Activated CD4-positive, alpha-beta memory T cell treated with anti-CD3 and anti-CD28 coated beads for 36 hours (primary cell): ENCODE measurements at regions not wholly inside any gene's neighbourhood (a gene's known extent, or its start where the extent isn't known, plus 50 kb on each side); places are given as distances from the start of the nearest gene placed in this dataset.
"Not testable (repeated sequence)": the region's sequence is repeated elsewhere in the genome, so short reads cannot be mapped to it uniquely, and the experiment has no call there.

Experiments used
- CTCF ChIA-PET: fragments of 350-600 bp; sonication (Branson Sonifier 250); formaldehyde crosslinking; loops from one replicate; lab custom pipeline; 2021; ENCODE audit warnings: antibody characterized with exemption, inconsistent platforms; lab: Charles Lee
- POLR2A ChIA-PET: fragments of 350-600 bp; sonication (Branson Sonifier 250); formaldehyde crosslinking; loops from one replicate; lab custom pipeline; 2021; ENCODE audit warnings: antibody characterized with exemption; lab: Charles Lee
- DNase-seq: peaks from one replicate; pipeline ENCODE4 v3.0.0-alpha.2; 2020
- H3K27ac Mint-ChIP-seq: one replicate; pipeline ENCODE4 v1.8.0; 2021; ENCODE audit warnings: mixed read lengths
- H3K27me3 Mint-ChIP-seq: one replicate; pipeline ENCODE4 v1.8.0; 2021; ENCODE audit warnings: mixed read lengths
- H3K36me3 Mint-ChIP-seq: one replicate; pipeline ENCODE4 v1.8.0; 2021; ENCODE audit warnings: mixed read lengths
- H3K4me1 Mint-ChIP-seq: one replicate; pipeline ENCODE4 v1.8.0; 2021; ENCODE audit warnings: low read depth, mixed read lengths
- H3K4me3 Mint-ChIP-seq: one replicate; pipeline ENCODE4 v1.8.0; 2021; ENCODE audit warnings: mild to moderate bottlenecking, mixed read lengths
- H3K9me3 Mint-ChIP-seq: one replicate; pipeline ENCODE4 v1.8.0; 2021; ENCODE audit warnings: mixed read lengths
- intact Hi-C: fragments of 100-400 bp; cut with micrococcal nuclease; formaldehyde crosslinking; loops from one replicate; pipeline ENCODE4 v1.15.1; 2023

DNA sequence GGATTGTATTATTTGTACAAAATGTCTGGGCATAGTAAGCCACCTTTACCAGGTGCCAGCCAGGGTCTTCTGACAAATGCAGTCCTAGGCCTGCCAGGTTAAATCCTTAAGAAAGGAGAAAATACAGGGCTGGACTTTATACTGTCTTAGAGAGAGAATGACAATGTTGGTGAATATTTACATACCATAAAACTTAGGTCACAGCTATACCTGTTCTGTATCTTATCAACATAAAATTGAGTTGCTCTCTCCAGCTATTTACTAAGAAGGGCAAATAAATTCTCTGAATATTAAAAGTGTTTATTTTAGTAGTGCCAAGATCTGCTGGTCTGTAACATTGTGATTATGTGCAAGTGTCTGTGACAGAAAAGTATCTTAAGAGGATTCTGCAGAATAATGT lies 971.1 kb downstream of the AACS start:
- DNase-seq, result no peak
- Mint-ChIP-seq H3K27me3 (no peaks in the 10 kb centered on the region), H3K4me1 (no peaks in the 10 kb centered on the region), H3K4me3 (no peak overlapping the region), H3K27ac (no peak overlapping the region), H3K9me3 (no peaks in the 10 kb centered on the region), H3K36me3 (no peaks in the 10 kb centered on the region)
- CTCF ChIA-PET, result no interaction called here
- POLR2A ChIA-PET, result no interaction called here
- intact Hi-C loops, result no loop called here

DNA sequence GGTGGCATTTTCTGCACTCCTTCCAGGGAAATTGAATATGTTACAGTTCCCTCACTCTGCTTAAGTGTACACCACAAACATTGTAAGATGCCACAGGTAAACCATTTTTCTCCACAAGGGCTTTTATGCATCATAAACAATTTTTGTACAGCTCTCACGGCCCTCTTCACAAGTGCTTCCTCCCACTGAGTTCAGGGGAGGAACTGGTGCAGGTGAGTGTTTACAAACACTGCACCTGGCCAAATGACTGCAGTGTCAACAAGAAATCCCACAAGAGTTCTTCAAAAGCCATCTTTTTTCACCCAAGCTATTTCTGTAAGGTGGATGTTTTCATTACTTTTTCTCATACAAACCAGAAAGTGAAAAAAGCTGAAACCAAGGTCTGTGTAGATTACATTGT lies 973.2 kb downstream of the AACS start:
- POLR2A ChIA-PET, result no interaction called here
- Mint-ChIP-seq H3K4me3 (no peak overlapping the region), H3K27ac (no peak overlapping the region), H3K27me3 (no peaks in the 10 kb centered on the region), H3K9me3 (no peaks in the 10 kb centered on the region), H3K36me3 (no peaks in the 10 kb centered on the region), H3K4me1 (no peaks in the 10 kb centered on the region)
- intact Hi-C loops, result no loop called here
- no peak for DNase-seq
- CTCF ChIA-PET, result no interaction called here

DNA sequence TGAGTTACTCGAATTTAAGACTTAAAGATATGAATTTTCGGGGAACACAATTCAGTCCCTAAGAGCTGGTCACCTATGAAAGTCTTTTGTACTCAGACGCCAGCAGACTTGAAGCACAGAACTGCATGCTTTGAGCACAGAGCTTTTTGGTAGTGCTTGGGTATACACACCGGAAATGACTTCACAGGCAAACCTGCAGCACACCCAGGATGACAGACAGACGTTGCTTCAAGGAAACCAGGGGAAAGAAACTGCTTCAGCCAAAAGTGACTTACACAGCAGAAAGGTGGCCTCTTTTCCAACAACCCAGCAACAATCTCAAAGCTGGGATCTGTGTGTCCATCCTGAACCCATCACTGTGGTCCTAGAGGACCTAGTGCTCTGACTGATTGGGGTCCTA lies 975.1 kb downstream of the AACS start:
- no peak overlapping the region for H3K27ac Mint-ChIP-seq
- no peaks in the 10 kb centered on the region for H3K27me3 Mint-ChIP-seq
- H3K36me3 Mint-ChIP-seq, result no peaks in the 10 kb centered on the region
- no peaks in the 10 kb centered on the region for H3K9me3 Mint-ChIP-seq
- no peak overlapping the region for H3K4me3 Mint-ChIP-seq
- no peaks in the 10 kb centered on the region for H3K4me1 Mint-ChIP-seq
- intact Hi-C loops, result no loop called here
- CTCF ChIA-PET, result no interaction called here
- DNase-seq, result no peak
- POLR2A ChIA-PET, result no interaction called here

DNA sequence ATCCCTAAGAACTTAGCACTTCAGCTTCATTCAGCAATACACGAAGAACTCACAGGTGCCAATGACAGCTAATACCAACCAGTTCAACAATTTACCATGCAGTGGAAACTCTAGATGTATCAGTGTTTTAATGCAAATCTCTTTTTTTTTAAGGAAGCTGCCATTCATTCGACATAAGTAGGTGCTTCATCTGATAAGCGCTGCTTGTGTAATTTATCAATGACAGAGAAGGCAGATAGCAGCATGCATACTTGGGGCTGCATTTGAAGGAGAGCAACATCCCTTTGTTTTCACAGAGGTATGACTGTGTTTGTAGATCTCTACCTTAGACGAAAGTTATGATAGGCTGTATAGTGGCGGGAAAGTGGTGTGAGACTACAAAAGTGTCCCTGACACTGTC lies 977.1 kb downstream of the AACS start:
- intact Hi-C loops, result no loop called here
- no peaks in the 10 kb centered on the region for H3K4me1 Mint-ChIP-seq
- H3K27me3 Mint-ChIP-seq, result no peaks in the 10 kb centered on the region
- no peak for DNase-seq
- CTCF ChIA-PET, result no interaction called here
- no peaks in the 10 kb centered on the region for H3K36me3 Mint-ChIP-seq
- H3K27ac Mint-ChIP-seq, result no peak overlapping the region
- POLR2A ChIA-PET, result no interaction called here
- peaks cover 3% of the 10 kb centered on the region for H3K9me3 Mint-ChIP-seq
- no peak overlapping the region for H3K4me3 Mint-ChIP-seq

DNA sequence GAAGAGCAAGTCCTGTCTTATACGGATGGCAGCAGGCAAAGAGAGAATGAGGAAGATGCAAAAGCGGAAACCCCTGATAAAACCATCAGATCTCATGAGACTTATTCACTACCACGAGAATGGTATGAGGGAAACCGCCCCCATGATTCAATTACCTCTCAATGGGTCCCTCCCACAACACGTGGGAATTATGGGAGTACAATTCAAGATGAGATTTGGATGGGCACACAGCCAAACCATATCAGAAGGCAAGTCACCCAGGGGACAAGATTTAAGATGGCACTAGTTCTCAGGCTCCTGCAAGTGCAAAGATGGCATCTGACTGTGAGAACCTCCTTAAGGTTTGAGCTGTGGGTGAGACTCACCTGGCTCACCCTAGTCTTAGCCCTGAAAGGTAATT lies 984.3 kb downstream of the AACS start:
- POLR2A ChIA-PET, DNase-seq: not testable (repeated sequence)

DNA sequence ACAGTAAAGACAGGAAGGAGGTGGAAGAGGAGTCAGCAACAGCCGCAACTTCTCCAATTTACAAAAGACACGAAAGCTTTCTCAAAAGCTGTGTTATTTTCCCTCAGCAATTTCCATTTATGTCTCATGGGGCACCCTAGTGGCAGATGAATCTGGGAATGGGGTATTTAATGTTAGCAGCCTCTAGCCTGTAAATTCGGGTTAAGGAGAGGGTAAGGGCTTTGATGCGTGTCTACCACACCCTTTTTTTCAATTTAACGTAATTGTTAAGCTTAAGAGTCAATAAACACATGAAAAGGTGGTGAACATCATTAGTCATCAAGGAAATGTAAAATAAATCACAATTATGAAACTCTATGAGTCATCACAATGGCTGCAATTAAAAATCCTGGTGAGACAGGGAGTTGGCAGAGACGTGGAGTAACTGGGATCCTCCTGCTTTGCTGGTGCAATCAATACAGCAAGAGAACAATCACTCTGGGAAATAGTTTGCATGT lies 986.4 kb downstream of the AACS start:
- H3K4me1 Mint-ChIP-seq, result no peaks in the 10 kb centered on the region
- DNase-seq, result no peak
- H3K36me3 Mint-ChIP-seq, result no peaks in the 10 kb centered on the region
- ChIA-PET CTCF (no interaction called here), POLR2A (no interaction called here)
- H3K27ac Mint-ChIP-seq, result no peak overlapping the region
- H3K27me3 Mint-ChIP-seq, result no peaks in the 10 kb centered on the region
- intact Hi-C loops, result no loop called here
- peaks cover 3% of the 10 kb centered on the region for H3K9me3 Mint-ChIP-seq
- H3K4me3 Mint-ChIP-seq, result no peak overlapping the region

More for the DNA sequence above, 984.3 kb downstream of the AACS start:
- H3K9me3 Mint-ChIP-seq, H3K36me3 Mint-ChIP-seq, H3K4me3 Mint-ChIP-seq, CTCF ChIA-PET, intact Hi-C loops, H3K4me1 Mint-ChIP-seq, H3K27me3 Mint-ChIP-seq, H3K27ac Mint-ChIP-seq: not testable (repeated sequence)

DNA sequence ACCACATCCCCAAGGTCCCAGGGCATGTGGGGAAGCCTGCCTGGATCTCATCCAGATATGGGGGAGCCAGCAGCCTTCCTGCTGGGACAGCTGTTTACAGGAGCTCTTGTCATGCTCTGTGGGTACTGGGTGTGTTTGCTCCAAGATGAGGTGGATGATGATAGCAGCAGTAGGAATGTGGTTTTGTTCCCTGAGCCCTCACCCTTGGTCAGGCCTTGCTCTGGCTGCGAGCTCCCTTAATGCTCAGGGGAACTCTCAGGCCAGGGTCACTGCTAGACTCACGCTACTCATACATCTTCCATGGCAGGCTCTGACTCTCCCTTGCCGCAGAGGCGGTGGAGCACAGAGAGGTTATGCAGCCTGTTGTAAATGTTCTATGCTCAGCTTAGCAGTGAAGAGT lies 990.3 kb downstream of the AACS start:
- DNase-seq, result no peak
- H3K27ac Mint-ChIP-seq, result no peak overlapping the region
- H3K9me3 Mint-ChIP-seq, result no peaks in the 10 kb centered on the region
- intact Hi-C loops, result no loop called here
- H3K36me3 Mint-ChIP-seq, result no peaks in the 10 kb centered on the region
- no peaks in the 10 kb centered on the region for H3K27me3 Mint-ChIP-seq
- H3K4me1 Mint-ChIP-seq, result no peaks in the 10 kb centered on the region
- no peak overlapping the region for H3K4me3 Mint-ChIP-seq
- ChIA-PET POLR2A (no interaction called here), CTCF (no interaction called here)

DNA sequence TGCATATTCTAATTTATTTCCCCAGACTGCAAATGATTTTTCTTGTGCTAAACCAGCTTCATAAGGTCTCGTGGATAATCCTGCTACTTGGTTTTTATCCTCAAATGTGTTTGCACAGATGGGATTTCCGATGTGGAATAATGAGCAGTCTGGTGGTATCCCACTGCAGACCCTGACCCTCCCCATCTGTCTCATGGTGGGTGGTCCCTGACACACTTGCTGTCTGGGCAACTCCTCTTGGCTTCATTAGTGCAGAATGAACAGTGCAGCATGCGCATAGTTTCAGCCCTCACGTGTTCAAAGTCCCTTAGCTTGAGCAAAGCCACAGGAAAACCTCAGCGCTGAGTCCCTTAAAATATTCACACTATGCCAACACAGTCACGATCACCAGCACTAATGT lies 996.5 kb downstream of the AACS start:
- Mint-ChIP-seq H3K9me3 (no peaks in the 10 kb centered on the region), H3K27ac (no peak overlapping the region), H3K36me3 (no peaks in the 10 kb centered on the region), H3K27me3 (no peaks in the 10 kb centered on the region), H3K4me3 (no peak overlapping the region), H3K4me1 (no peaks in the 10 kb centered on the region)
- intact Hi-C loops, result no loop called here
- ChIA-PET CTCF (no interaction called here), POLR2A (no interaction called here)
- no peak for DNase-seq

DNA sequence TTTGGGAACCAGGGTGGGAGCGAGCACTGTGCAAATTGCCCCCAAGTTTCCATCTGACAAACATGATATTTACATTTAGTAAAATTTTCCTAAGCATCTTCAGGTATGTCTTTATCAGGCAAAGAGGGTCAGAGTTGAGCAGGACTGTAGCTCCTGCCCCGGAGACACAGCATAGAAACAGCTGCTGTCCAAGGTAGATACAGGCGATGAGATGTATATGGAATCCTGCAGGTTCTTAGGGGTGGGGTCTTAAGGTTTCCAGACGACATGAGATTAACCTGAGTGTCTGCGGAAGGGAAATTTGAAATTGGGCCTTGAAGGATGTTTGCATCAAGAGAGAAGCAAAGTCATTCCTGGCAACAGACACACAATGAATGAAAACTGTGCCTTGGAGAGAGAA lies 998.8 kb downstream of the AACS start:
- intact Hi-C loops, result no loop called here
- H3K4me3 Mint-ChIP-seq, result no peak overlapping the region
- no peak for DNase-seq
- H3K27ac Mint-ChIP-seq, result no peak overlapping the region
- ChIA-PET CTCF (no interaction called here), POLR2A (no interaction called here)
- H3K27me3 Mint-ChIP-seq, result peaks cover 1% of the 10 kb centered on the region
- H3K36me3 Mint-ChIP-seq, result no peaks in the 10 kb centered on the region
- H3K4me1 Mint-ChIP-seq, result no peaks in the 10 kb centered on the region
- H3K9me3 Mint-ChIP-seq, result no peaks in the 10 kb centered on the region

DNA sequence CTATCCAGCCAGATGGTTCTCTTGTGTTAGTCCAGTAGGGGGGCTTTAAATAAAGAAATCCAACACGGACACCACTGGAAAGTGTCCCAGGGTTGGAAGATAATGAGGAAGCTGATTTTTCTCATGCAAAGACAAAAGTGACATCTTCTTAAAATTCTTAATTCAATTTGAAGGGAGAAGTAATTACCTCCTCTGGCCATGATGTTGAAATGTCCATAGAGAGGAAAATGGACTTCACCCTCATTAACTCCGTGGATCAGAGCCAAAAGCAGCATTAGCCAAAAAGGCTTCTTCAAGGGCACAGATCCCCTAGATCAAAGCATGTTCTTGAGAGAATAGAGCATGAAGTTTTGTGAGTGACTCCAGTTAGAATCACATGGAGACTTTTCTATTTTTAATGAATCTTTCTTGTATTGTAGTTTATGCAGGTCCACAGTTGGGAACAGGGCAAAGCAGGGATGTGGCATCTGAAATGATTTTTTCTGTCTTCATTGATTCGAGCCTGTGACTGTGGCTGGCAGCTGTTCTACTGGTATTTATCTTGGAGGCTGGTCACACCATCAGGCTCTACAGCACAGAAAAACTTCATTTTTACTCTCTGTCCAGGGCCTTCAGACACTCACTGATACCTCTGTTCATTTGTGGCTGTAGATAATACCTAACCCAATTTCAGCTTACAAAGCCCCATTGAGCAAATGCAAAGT lies 1002.5 kb downstream of the AACS start:
- H3K27ac Mint-ChIP-seq, result no peak overlapping the region
- ChIA-PET CTCF (interaction anchor here (0.6 to 4.5 kb wide), 4 partner anchors 384 to 890 kb away, joined by 3 to 38 read pairs (median 3); no protein-coding TSS in a partner anchor), POLR2A (no interaction called here)
- DNase-seq, result no peak
- H3K27me3 Mint-ChIP-seq, result peaks cover 1% of the 10 kb centered on the region
- peaks cover 18% of the 10 kb centered on the region for H3K9me3 Mint-ChIP-seq
- intact Hi-C loops, result loop anchor here (2.0 kb wide), 1 partner anchor 549 kb away; no protein-coding TSS in a partner anchor
- H3K4me3 Mint-ChIP-seq, result no peak overlapping the region
- H3K36me3 Mint-ChIP-seq, result no peaks in the 10 kb centered on the region
- no peaks in the 10 kb centered on the region for H3K4me1 Mint-ChIP-seq

DNA sequence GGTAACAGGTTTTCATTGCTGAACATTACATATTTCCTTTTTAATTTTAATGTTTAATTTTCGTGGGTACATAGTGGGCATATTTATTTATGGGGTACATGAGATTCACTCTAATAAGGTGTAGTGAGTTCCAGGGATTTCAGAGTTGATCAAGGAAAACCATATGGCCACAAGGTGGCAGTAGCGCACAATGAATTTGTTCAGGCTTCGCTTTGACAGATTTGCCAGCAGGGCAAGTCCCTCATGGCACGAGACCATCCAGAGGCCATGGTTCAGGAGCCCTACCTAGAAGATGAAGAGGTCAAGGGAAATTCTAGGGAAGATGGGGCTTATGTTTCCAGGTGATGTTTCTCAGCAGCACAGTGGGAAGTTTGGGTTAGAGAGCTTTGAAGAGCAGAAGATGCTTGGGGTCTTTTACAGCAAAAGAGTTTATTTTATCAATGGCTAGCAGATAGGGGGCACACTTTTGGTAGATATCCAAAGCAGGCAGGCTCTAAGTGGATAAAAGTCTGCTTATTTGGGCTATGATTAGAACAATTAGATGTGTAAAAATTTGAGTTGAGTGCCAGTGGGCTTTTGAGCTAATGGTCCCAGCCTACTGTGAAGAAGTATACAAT lies 1004.4 kb downstream of the AACS start:
- no peak overlapping the region for H3K4me3 Mint-ChIP-seq
- ChIA-PET POLR2A (no interaction called here), CTCF (interaction anchor here (0.6 to 4.5 kb wide), 5 partner anchors 9 to 1040 kb away, joined by 3 to 38 read pairs (median 3); no protein-coding TSS in a partner anchor)
- H3K27ac Mint-ChIP-seq, result no peak overlapping the region
- H3K4me1 Mint-ChIP-seq, result no peaks in the 10 kb centered on the region
- DNase-seq, result peak; percentile 64
- H3K9me3 Mint-ChIP-seq, result peaks cover 18% of the 10 kb centered on the region
- H3K27me3 Mint-ChIP-seq, result peaks cover 1% of the 10 kb centered on the region
- H3K36me3 Mint-ChIP-seq, result no peaks in the 10 kb centered on the region
- intact Hi-C loops, result loop anchor here (2.0 kb wide), 1 partner anchor 547 kb away; no protein-coding TSS in a partner anchor

DNA sequence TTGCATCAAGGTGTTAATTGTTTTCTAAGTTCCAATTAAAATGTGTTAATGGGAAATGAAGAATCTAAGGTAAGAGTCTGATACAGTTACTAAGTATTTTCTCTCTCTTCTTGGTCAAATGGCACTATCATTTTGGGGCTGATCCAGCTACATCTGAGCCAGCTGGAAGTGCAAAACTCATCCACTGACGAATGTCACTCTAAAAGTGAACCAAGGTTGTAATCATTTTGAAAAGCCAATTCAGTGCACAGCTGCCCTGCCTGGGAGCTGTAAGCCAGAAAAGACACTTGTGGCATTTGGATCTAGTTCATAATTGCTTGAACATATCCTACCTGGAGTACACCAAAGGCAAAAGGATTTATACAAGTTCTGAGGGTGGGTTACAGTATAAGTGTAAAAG lies 1011.3 kb downstream of the AACS start:
- POLR2A ChIA-PET, result no interaction called here
- H3K4me1 Mint-ChIP-seq, result no peaks in the 10 kb centered on the region
- H3K36me3 Mint-ChIP-seq, result no peaks in the 10 kb centered on the region
- intact Hi-C loops, result no loop called here
- no peaks in the 10 kb centered on the region for H3K9me3 Mint-ChIP-seq
- no peak for DNase-seq
- H3K27ac Mint-ChIP-seq, result no peak overlapping the region
- no peak overlapping the region for H3K4me3 Mint-ChIP-seq
- peaks cover 1% of the 10 kb centered on the region for H3K27me3 Mint-ChIP-seq
- CTCF ChIA-PET, result no interaction called here

DNA sequence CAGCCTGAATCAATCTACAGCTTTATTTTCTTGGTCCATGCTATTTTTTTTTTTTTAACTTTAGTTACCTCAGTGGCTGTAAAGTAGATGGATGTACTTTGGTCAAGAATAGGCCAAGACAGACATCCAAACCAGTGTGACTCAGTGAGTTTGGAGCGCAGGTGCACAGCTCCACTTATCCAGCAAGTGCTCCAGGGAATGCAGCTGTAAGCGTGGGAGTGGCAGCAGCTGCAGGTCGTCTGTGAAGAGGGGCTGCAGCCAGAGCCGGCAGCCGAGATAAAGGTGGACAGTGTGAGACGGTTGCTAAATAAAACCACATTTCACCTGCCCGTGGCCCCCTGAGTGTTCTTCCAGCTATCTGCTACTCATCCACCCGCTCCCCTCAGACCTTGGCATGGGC lies 1018.7 kb downstream of the AACS start:
- intact Hi-C loops, result no loop called here
- Mint-ChIP-seq H3K4me3 (no peak overlapping the region), H3K27me3 (no peaks in the 10 kb centered on the region), H3K27ac (no peak overlapping the region), H3K4me1 (no peaks in the 10 kb centered on the region), H3K36me3 (no peaks in the 10 kb centered on the region), H3K9me3 (peaks cover 14% of the 10 kb centered on the region)
- POLR2A ChIA-PET, result interaction anchor here (0.7 kb wide), 1 partner anchor 78 kb away, joined by 3 read pairs; no protein-coding TSS in a partner anchor
- CTCF ChIA-PET, result no interaction called here
- DNase-seq, result no peak
